Breast epithelium (tissue), 4 donors: ENCODE measurements at regions not wholly inside any gene's neighbourhood (a gene's known extent, or its start where the extent isn't known, plus 50 kb on each side); places are given as distances from the start of the nearest gene placed in this dataset.

Source experiments
- DNase-seq, 2 donors: peaks; one replicate each; pipeline ENCODE4 v3.0.0-alpha.2; 2019; ENCODE audit warnings: low spot score in 2 of 2
- H3K27ac ChIP-seq, 2 donors: fragments of 200-600 bp; sonication (generic) in 1 of 2; one replicate each; pipeline ENCODE4 v1.5.1; 2016 to 2019; ENCODE audit warnings: mild to moderate bottlenecking in 1 of 2
- H3K27me3 ChIP-seq, 2 donors: fragments of 200-600 bp; sonication (generic) in 1 of 2; one replicate each; pipeline versions ENCODE4 v1.5.1 to v1.6.0; 2017 to 2019; ENCODE audit warnings: control low read depth in 1 of 2, mild to moderate bottlenecking in 1 of 2
- H3K36me3 ChIP-seq: fragments of 200-600 bp; one replicate; pipeline ENCODE4 v1.5.1; 2019
- H3K4me1 ChIP-seq, 2 donors: fragments of 200-600 bp; sonication (generic); one replicate each; pipeline ENCODE4 v1.5.1; 2016 to 2019; ENCODE audit warnings: control low read depth in 1 of 2
- H3K4me3 ChIP-seq, 3 donors: fragments of 200-600 bp; sonication (generic); 1 replicate in 2 of 3; 2 replicates in 1 of 3; pipeline ENCODE4 v1.5.1; 2016 to 2019; ENCODE audit warnings: mild to moderate bottlenecking in 3 of 3, moderate library complexity in 2 of 3
- H3K9me3 ChIP-seq, 2 donors: fragments of 200-600 bp; sonication (generic) in 1 of 2; one replicate each; pipeline ENCODE4 v1.5.1; 2016 to 2019; ENCODE audit warnings: control low read depth in 1 of 2
- CTCF ChIP-seq, 3 donors: fragments of 450-650 bp; IDR thresholded peaks; one replicate each; pipeline ENCODE4 v1.5.1; 2016 to 2017; ENCODE audit warnings: antibody characterized with exemption in 3 of 3, mild to moderate bottlenecking in 3 of 3, moderate library complexity in 3 of 3
- POLR2A ChIP-seq: fragments of 450-650 bp; IDR thresholded peaks from one replicate; pipeline ENCODE4 v1.6.1; 2016; ENCODE audit warnings: antibody characterized with exemption, mild to moderate bottlenecking, moderate library complexity
- POLR2AphosphoS5 ChIP-seq, 3 donors: sonication (generic); formaldehyde crosslinking; IDR thresholded peaks; one replicate each; pipeline ENCODE4 v1.6.1; 2017; ENCODE audit warnings: antibody characterized with exemption in 3 of 3
- intact Hi-C: fragments of 100-400 bp; cut with DNase I; formaldehyde crosslinking; loops from one replicate; pipeline ENCODE4 v1.15.1; 2023; ENCODE audit warnings: low total_unique reads

DNA sequence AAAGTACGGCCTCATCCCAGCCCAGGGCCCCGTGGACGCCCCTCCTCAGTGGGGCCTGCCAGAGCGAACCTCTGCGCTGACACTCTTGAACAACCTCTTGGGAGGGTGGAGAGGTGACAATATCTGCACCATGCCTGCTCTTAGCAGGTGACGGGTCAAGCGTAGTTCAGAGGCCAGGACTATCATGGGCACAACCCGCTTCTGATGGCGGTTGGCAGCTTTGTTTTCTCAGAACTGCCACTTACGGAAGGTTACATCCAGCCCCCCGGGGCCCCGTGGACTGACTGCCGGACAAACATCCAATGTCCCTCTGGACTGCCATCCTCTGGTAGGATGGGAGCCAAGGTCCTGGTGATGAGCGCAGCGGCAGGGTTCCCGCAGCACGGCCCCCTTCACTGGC is 91.1 kb downstream of the TUBA3C start:
- Histone ChIP-seq H3K27ac (no peak overlapping the region), H3K9me3 (no peaks in the 10 kb centered on the region), H3K36me3 (no peaks in the 10 kb centered on the region), H3K4me1 (no peaks in the 10 kb centered on the region), H3K27me3 (no peaks in the 10 kb centered on the region), H3K4me3 (no peak overlapping the region)
- TF ChIP-seq CTCF (IDR thresholded peaks at IDR 0.05): no peak
- TF ChIP-seq POLR2A: no peak
- no peak for TF ChIP-seq POLR2AphosphoS5 (IDR thresholded peaks at IDR 0.05)
- DNase-seq: no peak
- intact Hi-C loops: no loop called here

DNA sequence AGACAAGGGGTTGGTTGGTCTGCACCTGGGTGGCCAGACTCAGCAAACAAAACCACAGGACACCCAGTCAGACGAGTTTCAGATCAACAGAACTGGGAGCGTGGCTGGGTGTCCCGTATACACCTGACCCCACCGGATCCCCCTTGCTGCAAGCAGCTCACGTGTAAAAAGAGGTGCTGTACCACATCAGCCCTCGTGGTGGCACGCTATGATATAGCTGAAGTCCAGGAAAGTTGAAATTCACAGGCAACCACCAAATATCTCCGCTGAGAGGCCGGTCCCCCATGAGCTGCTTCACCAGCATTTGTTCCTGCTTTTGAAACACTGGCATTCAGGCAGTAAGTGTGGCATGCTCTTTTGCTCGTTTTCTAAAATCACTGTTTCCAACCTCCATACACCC is 92.3 kb downstream of the TUBA3C start:
- Histone ChIP-seq H3K36me3 (no peaks in the 10 kb centered on the region), H3K9me3 (no peaks in the 10 kb centered on the region)
- intact Hi-C loops: no loop called here

GRCh38 chr13:19088416-19088815 is 93.2 kb downstream of the TUBA3C start:
- no peak overlapping the region for H3K27ac ChIP-seq
- H3K4me1 ChIP-seq: no peaks in the 10 kb centered on the region
- no peak overlapping the region for H3K4me3 ChIP-seq
- no peaks in the 10 kb centered on the region for H3K27me3 ChIP-seq
- intact Hi-C loops: no loop called here
- no peak for TF ChIP-seq POLR2A
- no peak for TF ChIP-seq CTCF (IDR thresholded peaks at IDR 0.05)
- TF ChIP-seq POLR2AphosphoS5 (IDR thresholded peaks at IDR 0.05): no peak
- no peak for DNase-seq
- H3K9me3 ChIP-seq: no peaks in the 10 kb centered on the region
- H3K36me3 ChIP-seq: no peaks in the 10 kb centered on the region

More for the DNA sequence above, 92.3 kb downstream of the TUBA3C start:
- H3K27ac ChIP-seq: no peak overlapping the region
- H3K27me3 ChIP-seq: no peaks in the 10 kb centered on the region
- H3K4me3 ChIP-seq: no peak overlapping the region
- H3K4me1 ChIP-seq: no peaks in the 10 kb centered on the region
- TF ChIP-seq POLR2A (no peak), POLR2AphosphoS5 (IDR thresholded peaks at IDR 0.05) (no peak), CTCF (IDR thresholded peaks at IDR 0.05) (no peak)
- DNase-seq: no peak

DNA sequence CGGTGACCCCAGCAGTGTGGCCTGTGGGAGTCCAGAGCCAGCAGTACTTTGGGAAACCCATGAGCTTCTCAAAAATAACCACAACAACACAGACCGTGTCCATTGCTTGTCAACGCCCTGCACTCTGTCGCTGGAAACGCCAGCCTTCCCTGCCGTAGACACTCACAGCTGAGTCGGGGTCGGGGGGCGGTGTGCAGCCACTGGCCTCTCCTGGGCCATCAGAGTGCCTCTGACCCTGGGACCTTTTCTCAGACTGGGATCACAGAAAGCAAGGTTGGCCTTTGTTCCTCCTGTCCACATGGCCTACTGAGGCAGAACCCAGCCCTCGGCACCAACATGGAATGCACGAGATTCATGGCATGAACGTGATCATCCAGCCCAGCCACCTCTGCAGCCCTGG is 95.7 kb downstream of the TUBA3C start:
- Histone ChIP-seq H3K36me3 (no peaks in the 10 kb centered on the region), H3K4me1 (no peaks in the 10 kb centered on the region), H3K9me3 (peaks cover 0 to 6% of the 10 kb centered on the region in 2 donors), H3K4me3 (no peak overlapping the region), H3K27me3 (no peaks in the 10 kb centered on the region), H3K27ac (no peak overlapping the region)
- DNase-seq: no peak
- intact Hi-C loops: no loop called here
- TF ChIP-seq POLR2A (no peak), POLR2AphosphoS5 (IDR thresholded peaks at IDR 0.05) (no peak), CTCF (IDR thresholded peaks at IDR 0.05) (no peak)

DNA sequence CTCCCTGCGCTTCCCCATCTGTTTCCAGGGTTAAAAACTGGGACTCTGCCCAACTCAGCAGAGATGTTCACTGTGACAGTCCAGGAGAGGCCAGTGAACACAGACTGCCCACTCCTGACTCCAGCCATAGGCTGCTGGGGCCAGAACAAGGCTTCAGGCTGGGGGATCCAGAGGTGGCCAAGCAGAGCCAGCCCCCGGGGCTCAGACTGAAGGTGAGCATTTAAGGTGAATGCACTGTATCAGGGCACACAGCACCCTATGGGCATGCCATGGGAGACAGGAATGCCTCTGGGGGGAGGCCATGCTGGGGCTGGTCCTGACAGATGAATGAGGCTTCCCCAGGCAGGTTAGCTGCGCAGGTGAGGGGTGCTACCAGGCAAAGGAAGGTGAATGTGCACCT is 96.4 kb downstream of the TUBA3C start:
- TF ChIP-seq POLR2AphosphoS5 (IDR thresholded peaks at IDR 0.05) (no peak), POLR2A (no peak), CTCF (IDR thresholded peaks at IDR 0.05) (no peak)
- Histone ChIP-seq H3K27ac (no peak overlapping the region), H3K4me3 (no peak overlapping the region), H3K4me1 (no peaks in the 10 kb centered on the region), H3K9me3 (peaks cover 0 to 6% of the 10 kb centered on the region in 2 donors), H3K36me3 (no peaks in the 10 kb centered on the region), H3K27me3 (no peaks in the 10 kb centered on the region)
- intact Hi-C loops: no loop called here
- DNase-seq: no peak
